ENCODE measurements at regions not wholly inside any gene's neighbourhood (a gene's known extent, or its start where the extent isn't known, plus 50 kb on each side); places are given as distances from the start of the nearest gene placed in this dataset.

- TF ChIP-seq CTCF (IDR thresholded peaks at IDR 0.05), result no peak
- no peak for TF ChIP-seq POLR2A (IDR thresholded peaks at IDR 0.05)
These were observed 284.3 kb downstream of the ICOS start for GRCh38 chr2:204220896-204221295.

All from stomach (tissue), 4 donors.